ENCODE measurements at regions not wholly inside any gene's neighbourhood (a gene's known extent, or its start where the extent isn't known, plus 50 kb on each side); places are given as distances from the start of the nearest gene placed in this dataset.

GRCh38 chr13:110773480-110773879 lies 60.0 kb downstream of the ING1 start:
- Histone ChIP-seq H3K9me3 (no peaks in the 10 kb centered on the region), H3K27me3 (no peaks in the 10 kb centered on the region), H3K4me3 (no peak overlapping the region), H3K4me1 (no peaks in the 10 kb centered on the region), H3K36me3 (no peaks in the 10 kb centered on the region), H3K27ac (no peak overlapping the region)
- intact Hi-C loops (cut with DNase I), result no loop called here
- no peak for DNase-seq (ENCODE audit: low spot score in 2 of 2)
- TF ChIP-seq CTCF (IDR thresholded peaks at IDR 0.05), result no peak

- H3K4me1 ChIP-seq, result no peaks in the 10 kb centered on the region
- no peak for TF ChIP-seq CTCF (IDR thresholded peaks at IDR 0.05)
- DNase-seq (ENCODE audit: low spot score in 2 of 2), result no peak
- intact Hi-C loops (cut with DNase I), result no loop called here
- no peaks in the 10 kb centered on the region for H3K36me3 ChIP-seq
- H3K27me3 ChIP-seq, result no peaks in the 10 kb centered on the region
- H3K4me3 ChIP-seq, result no peak overlapping the region
- no peaks in the 10 kb centered on the region for H3K9me3 ChIP-seq
- no peak overlapping the region for H3K27ac ChIP-seq
Measured at GRCh38 chr13:110774051-110774450, 60.6 kb downstream of the ING1 start.

- intact Hi-C loops (cut with DNase I), result no loop called here
- no peaks in the 10 kb centered on the region for H3K9me3 ChIP-seq
- no peaks in the 10 kb centered on the region for H3K4me1 ChIP-seq
- no peaks in the 10 kb centered on the region for H3K36me3 ChIP-seq
- DNase-seq (ENCODE audit: low spot score in 2 of 2), result no peak
- H3K27me3 ChIP-seq, result no peaks in the 10 kb centered on the region
- H3K27ac ChIP-seq, result no peak overlapping the region
- no peak for TF ChIP-seq CTCF (IDR thresholded peaks at IDR 0.05)
- H3K4me3 ChIP-seq, result no peak overlapping the region
Measured at GRCh38 chr13:110774490-110774889, 61.0 kb downstream of the ING1 start.

GRCh38 chr13:110775576-110775975 lies 62.1 kb downstream of the ING1 start:
- no peak overlapping the region for H3K4me3 ChIP-seq
- no peak for TF ChIP-seq CTCF (IDR thresholded peaks at IDR 0.05)
- no peaks in the 10 kb centered on the region for H3K4me1 ChIP-seq
- intact Hi-C loops (cut with DNase I), result no loop called here
- DNase-seq (ENCODE audit: low spot score in 2 of 2), result no peak
- no peak overlapping the region for H3K27ac ChIP-seq
- H3K27me3 ChIP-seq, result no peaks in the 10 kb centered on the region
- H3K36me3 ChIP-seq, result no peaks in the 10 kb centered on the region
- H3K9me3 ChIP-seq, result no peaks in the 10 kb centered on the region

- Histone ChIP-seq H3K4me1 (no peaks in the 10 kb centered on the region), H3K36me3 (no peaks in the 10 kb centered on the region), H3K27ac (no peak overlapping the region), H3K4me3 (no peak overlapping the region), H3K27me3 (no peaks in the 10 kb centered on the region), H3K9me3 (no peaks in the 10 kb centered on the region)
- intact Hi-C loops (cut with DNase I), result no loop called here
- no peak for DNase-seq (ENCODE audit: low spot score in 2 of 2)
- no peak for TF ChIP-seq CTCF (IDR thresholded peaks at IDR 0.05)
Measured at GRCh38 chr13:110777251-110777820, 63.8 kb downstream of the ING1 start.

- H3K36me3 ChIP-seq, result no peaks in the 10 kb centered on the region
- intact Hi-C loops (cut with DNase I), result no loop called here
- H3K9me3 ChIP-seq, result no peaks in the 10 kb centered on the region
- TF ChIP-seq CTCF (IDR thresholded peaks at IDR 0.05), result no peak
- H3K4me3 ChIP-seq, result no peak overlapping the region
- DNase-seq (ENCODE audit: low spot score in 2 of 2), result no peak
- H3K27ac ChIP-seq, result no peak overlapping the region
- H3K4me1 ChIP-seq, result no peaks in the 10 kb centered on the region
- H3K27me3 ChIP-seq, result no peaks in the 10 kb centered on the region
Measured at GRCh38 chr13:110779022-110779421, 65.5 kb downstream of the ING1 start.
